ENCODE measurements at regions not wholly inside any gene's neighbourhood (a gene's known extent, or its start where the extent isn't known, plus 50 kb on each side); places are given as distances from the start of the nearest gene placed in this dataset.
"Not testable (repeated sequence)": the region's sequence is repeated elsewhere in the genome, so short reads cannot be mapped to it uniquely, and the experiment has no call there.

- no peaks in the 10 kb centered on the region; the same call in 1 of the 2 replicates for H3K27me3 Mint-ChIP-seq (ENCODE audit: insufficient read depth)
- TF ChIP-seq, protein P1, sequence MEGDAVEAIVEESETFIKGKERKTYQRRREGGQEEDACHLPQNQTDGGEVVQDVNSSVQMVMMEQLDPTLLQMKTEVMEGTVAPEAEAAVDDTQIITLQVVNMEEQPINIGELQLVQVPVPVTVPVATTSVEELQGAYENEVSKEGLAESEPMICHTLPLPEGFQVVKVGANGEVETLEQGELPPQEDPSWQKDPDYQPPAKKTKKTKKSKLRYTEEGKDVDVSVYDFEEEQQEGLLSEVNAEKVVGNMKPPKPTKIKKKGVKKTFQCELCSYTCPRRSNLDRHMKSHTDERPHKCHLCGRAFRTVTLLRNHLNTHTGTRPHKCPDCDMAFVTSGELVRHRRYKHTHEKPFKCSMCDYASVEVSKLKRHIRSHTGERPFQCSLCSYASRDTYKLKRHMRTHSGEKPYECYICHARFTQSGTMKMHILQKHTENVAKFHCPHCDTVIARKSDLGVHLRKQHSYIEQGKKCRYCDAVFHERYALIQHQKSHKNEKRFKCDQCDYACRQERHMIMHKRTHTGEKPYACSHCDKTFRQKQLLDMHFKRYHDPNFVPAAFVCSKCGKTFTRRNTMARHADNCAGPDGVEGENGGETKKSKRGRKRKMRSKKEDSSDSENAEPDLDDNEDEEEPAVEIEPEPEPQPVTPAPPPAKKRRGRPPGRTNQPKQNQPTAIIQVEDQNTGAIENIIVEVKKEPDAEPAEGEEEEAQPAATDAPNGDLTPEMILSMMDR (IDR thresholded peaks at IDR 0.05): no peak
- no peak overlapping the region for H3K4me3 Mint-ChIP-seq
- no peak for DNase-seq
- H3K36me3 Mint-ChIP-seq (ENCODE audit: low read depth): no peaks in the 10 kb centered on the region
- no peak overlapping the region for H3K27ac Mint-ChIP-seq
- H3K4me1 Mint-ChIP-seq (ENCODE audit: low read depth): no peaks in the 10 kb centered on the region
- H3K9me3 Mint-ChIP-seq: peaks cover 47% of the 10 kb centered on the region
Observed at GRCh38 chr3:35120026-35120425, 519.3 kb upstream of the ARPP21 start.

DNA sequence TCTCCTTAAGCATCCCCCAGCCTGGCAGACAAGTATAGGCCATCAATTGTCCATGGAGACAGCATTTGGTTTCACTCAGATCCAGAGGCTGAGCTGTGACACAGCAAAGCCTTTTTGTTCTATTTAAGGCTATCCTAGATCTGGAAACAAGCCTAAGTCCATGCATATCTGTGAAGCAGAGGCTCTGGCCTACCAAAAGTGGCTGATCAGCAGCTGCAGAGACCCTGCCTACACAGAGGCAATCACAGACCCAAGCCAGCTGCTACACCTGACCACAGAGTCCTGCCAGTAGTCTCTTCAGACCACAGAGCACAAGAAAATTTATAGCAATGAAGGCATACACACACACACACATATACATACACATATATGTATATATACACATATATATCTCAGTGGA lies 501.7 kb upstream of the ARPP21 start:
- peaks cover 9% of the 10 kb centered on the region for H3K9me3 Mint-ChIP-seq
- TF ChIP-seq, protein P1 (IDR thresholded peaks at IDR 0.05): no peak
- DNase-seq: no peak
- H3K4me3 Mint-ChIP-seq: no peak overlapping the region
- no peaks in the 10 kb centered on the region for H3K4me1 Mint-ChIP-seq (ENCODE audit: low read depth)
- no peaks in the 10 kb centered on the region for H3K27me3 Mint-ChIP-seq (ENCODE audit: insufficient read depth)
- H3K27ac Mint-ChIP-seq: no peak overlapping the region
- H3K36me3 Mint-ChIP-seq (ENCODE audit: low read depth): peaks cover 4% of the 10 kb centered on the region; the same call in 1 of the 2 replicates

DNA sequence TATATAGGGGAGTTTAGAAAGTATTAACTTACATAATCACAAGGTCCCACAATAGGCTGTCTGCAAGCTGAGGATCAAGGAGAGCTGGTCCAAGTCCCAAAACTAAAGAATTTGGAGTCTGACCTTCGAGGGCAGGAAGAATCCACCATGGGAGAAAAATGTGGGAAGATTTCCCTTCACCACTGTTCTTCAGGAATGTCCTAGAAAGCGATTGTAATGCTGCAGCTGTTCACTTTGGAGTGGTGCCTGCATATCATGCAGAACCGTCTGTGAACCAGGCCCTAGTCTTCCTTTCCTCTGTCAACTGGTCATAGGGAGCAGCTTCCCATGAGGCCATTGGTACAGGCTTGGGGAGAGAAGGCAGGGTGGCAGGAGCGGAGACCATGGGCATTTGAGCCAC lies 497.9 kb upstream of the ARPP21 start:
- Mint-ChIP-seq H3K36me3 (ENCODE audit: low read depth) (no peaks in the 10 kb centered on the region), H3K4me3 (no peak overlapping the region), H3K4me1 (ENCODE audit: low read depth) (no peaks in the 10 kb centered on the region), H3K27me3 (ENCODE audit: insufficient read depth) (no peaks in the 10 kb centered on the region), H3K9me3 (peaks cover 33% of the 10 kb centered on the region), H3K27ac (no peak overlapping the region)
- no peak for DNase-seq
- TF ChIP-seq, protein P1 (IDR thresholded peaks at IDR 0.05): no peak

DNA sequence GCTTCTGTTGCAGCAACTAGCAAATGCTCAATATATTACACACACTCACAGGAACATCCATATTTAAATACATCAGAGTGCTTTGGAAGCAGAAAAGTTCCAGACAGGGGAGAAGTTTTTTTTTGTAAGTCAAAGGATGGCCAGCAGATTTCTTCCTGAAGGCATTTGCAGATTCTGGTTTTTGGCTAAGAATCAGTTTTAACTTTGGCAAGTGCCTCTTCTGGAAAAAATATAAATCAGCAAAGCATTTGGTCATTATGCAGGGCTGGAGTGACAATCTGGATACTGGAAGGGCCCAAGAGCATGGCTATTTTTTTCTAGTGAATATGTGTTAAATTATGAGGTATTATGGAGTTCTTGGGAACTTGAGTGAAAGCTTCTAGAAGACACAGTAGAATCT lies 495.3 kb upstream of the ARPP21 start:
- no peak for DNase-seq
- Mint-ChIP-seq H3K27me3 (ENCODE audit: insufficient read depth) (no peaks in the 10 kb centered on the region), H3K36me3 (ENCODE audit: low read depth) (no peaks in the 10 kb centered on the region), H3K9me3 (peaks cover 43% of the 10 kb centered on the region), H3K4me3 (no peak overlapping the region), H3K27ac (no peak overlapping the region), H3K4me1 (ENCODE audit: low read depth) (no peaks in the 10 kb centered on the region)
- TF ChIP-seq, protein P1 (IDR thresholded peaks at IDR 0.05): no peak

DNA sequence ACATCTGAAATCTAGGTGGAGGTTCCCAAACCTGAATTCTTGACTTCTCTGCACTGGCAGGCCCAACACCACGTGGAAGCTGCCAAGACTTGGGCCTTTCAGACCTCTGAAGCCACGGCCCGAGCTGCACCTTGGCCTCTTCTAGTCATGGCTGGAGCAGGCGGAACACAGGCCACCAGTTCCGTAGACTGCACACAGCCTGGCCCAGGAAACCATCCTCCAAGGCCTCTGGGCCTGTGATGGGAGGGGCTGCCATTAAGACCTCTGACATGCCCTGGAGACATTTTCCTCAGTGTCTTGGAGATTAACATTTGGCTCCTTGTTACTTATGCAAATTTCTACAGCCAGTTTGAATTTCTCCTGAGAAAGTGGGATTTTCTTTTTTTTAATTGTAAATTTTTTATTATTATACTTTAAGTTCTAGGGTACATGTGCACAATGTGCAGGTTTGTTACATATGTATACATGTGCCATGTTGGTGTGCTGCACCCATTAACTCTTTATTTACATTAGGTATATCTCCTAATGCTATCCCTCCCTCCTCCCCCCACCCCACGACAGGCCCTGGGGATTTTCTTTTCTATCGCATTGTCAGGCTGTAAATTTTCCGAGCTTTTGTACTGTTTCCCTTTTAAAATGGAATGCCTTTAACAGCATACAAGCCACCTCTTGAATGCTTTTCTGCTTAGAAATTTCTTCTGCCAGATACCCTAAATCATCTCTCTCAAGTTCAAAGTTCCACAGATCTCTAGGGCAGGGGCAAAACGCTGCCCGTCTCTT lies 492.9 kb upstream of the ARPP21 start:
- H3K27ac Mint-ChIP-seq; H3K4me1 Mint-ChIP-seq (ENCODE audit: low read depth); H3K4me3 Mint-ChIP-seq; H3K36me3 Mint-ChIP-seq (ENCODE audit: low read depth); H3K27me3 Mint-ChIP-seq (ENCODE audit: insufficient read depth); DNase-seq: not testable (repeated sequence)
- peaks cover 43% of the 10 kb centered on the region for H3K9me3 Mint-ChIP-seq

DNA sequence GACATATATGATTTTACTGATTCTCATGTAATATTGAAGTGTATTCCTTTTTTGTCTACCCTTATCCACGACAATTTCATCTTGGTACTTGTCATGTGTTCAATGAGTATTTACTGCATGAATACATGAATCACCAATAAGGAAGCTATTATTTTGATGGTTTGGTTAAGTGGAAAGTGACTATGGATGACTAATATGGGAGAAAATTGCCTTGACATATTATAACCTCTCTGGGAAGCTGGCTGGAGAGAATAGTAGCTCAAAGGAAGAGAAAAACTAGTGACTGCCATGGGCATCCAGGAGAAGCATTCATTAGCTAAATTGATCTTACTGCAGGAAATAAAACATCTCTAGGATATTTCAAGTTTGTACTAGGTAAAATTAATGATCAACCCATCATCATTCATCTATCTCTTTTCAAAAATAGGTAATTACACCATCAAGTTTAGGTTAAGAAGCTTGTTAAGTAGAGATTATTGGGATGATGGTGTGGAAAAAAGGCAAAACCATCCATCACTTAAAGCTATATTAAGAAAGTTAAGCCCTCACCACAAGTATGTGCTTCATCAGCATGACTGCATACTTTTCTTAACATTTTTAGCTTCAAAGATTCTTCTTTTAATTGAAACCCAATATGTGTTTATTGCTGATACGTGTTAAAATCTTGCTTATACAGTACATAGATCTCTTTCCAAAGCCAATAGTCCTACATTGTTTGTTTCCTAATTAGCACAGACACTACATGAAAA lies 455.2 kb upstream of the ARPP21 start:
- peaks cover 45% of the 10 kb centered on the region for H3K9me3 Mint-ChIP-seq
- DNase-seq: no peak
- no peak overlapping the region for H3K27ac Mint-ChIP-seq
- H3K36me3 Mint-ChIP-seq (ENCODE audit: low read depth): peaks cover 7% of the 10 kb centered on the region; the same call in 1 of the 2 replicates
- no peaks in the 10 kb centered on the region; the same call in none of the 2 replicates for H3K27me3 Mint-ChIP-seq (ENCODE audit: insufficient read depth)
- H3K4me1 Mint-ChIP-seq (ENCODE audit: low read depth): no peaks in the 10 kb centered on the region
- TF ChIP-seq, protein P1 (IDR thresholded peaks at IDR 0.05): no peak
- H3K4me3 Mint-ChIP-seq: no peak overlapping the region
